ENCODE measurements at regions not wholly inside any gene's neighbourhood (a gene's known extent, or its start where the extent isn't known, plus 50 kb on each side); places are given as distances from the start of the nearest gene placed in this dataset.

GRCh38 chr9:116039312-116039711, 114.3 kb upstream of the PAPPA start:
- no peak for DNase-seq (ENCODE audit: low read depth)

- no peak for DNase-seq (ENCODE audit: low read depth)
Observed at GRCh38 chr9:116039893-116040292, 113.7 kb upstream of the PAPPA start.

GRCh38 chr9:116042321-116042720, 111.3 kb upstream of the PAPPA start:
- no peak for DNase-seq (ENCODE audit: low read depth)

GRCh38 chr9:116045083-116045482, 108.5 kb upstream of the PAPPA start:
- no peak for DNase-seq (ENCODE audit: low read depth)

GRCh38 chr9:116048081-116048480, 105.5 kb upstream of the PAPPA start:
- DNase-seq (ENCODE audit: low read depth): no peak

- DNase-seq (ENCODE audit: low read depth): no peak
Observed at GRCh38 chr9:116049456-116049855, 104.1 kb upstream of the PAPPA start.

GRCh38 chr9:116051528-116051927, 102.1 kb upstream of the PAPPA start:
- DNase-seq (ENCODE audit: low read depth): no peak

- no peak for DNase-seq (ENCODE audit: low read depth)
Observed at GRCh38 chr9:116055536-116055935, 98.1 kb upstream of the PAPPA start.

- no peak for DNase-seq (ENCODE audit: low read depth)
Observed at GRCh38 chr9:116057371-116057770, 96.2 kb upstream of the PAPPA start.

GRCh38 chr9:116058421-116058820, 95.2 kb upstream of the PAPPA start:
- DNase-seq (ENCODE audit: low read depth): no peak

- DNase-seq (ENCODE audit: low read depth): no peak
Observed at GRCh38 chr9:116059466-116059865, 94.1 kb upstream of the PAPPA start.

- DNase-seq (ENCODE audit: low read depth): no peak
Observed at GRCh38 chr9:116060631-116061030, 93.0 kb upstream of the PAPPA start.

- no peak for DNase-seq (ENCODE audit: low read depth)
Observed at GRCh38 chr9:116061546-116062205, 91.9 kb upstream of the PAPPA start.

- no peak for DNase-seq (ENCODE audit: low read depth)
Observed at GRCh38 chr9:116062206-116062550, 91.4 kb upstream of the PAPPA start.

- DNase-seq (ENCODE audit: low read depth): no peak
Observed at GRCh38 chr9:116064970-116065369, 88.6 kb upstream of the PAPPA start.

- no peak for DNase-seq (ENCODE audit: low read depth)
Observed at GRCh38 chr9:116066221-116066620, 87.4 kb upstream of the PAPPA start.

GRCh38 chr9:116067566-116067965, 86.0 kb upstream of the PAPPA start:
- DNase-seq (ENCODE audit: low read depth): no peak

- DNase-seq (ENCODE audit: low read depth): no peak
Observed at GRCh38 chr9:116070256-116070914, 83.2 kb upstream of the PAPPA start.

- DNase-seq (ENCODE audit: low read depth): no peak
Observed at GRCh38 chr9:116072046-116072445, 81.5 kb upstream of the PAPPA start.

GRCh38 chr9:116073826-116074225, 79.8 kb upstream of the PAPPA start:
- DNase-seq (ENCODE audit: low read depth): no peak

GRCh38 chr9:116074658-116075057, 78.9 kb upstream of the PAPPA start:
- no peak for DNase-seq (ENCODE audit: low read depth)

- DNase-seq (ENCODE audit: low read depth): no peak
Observed at GRCh38 chr9:116075191-116075590, 78.4 kb upstream of the PAPPA start.

GRCh38 chr9:116078640-116079039, 75.0 kb upstream of the PAPPA start:
- no peak for DNase-seq (ENCODE audit: low read depth)

- no peak for DNase-seq (ENCODE audit: low read depth)
Observed at GRCh38 chr9:116080561-116080960, 73.0 kb upstream of the PAPPA start.
